22Rv1 (cell line): ENCODE measurements at regions not wholly inside any gene's neighbourhood (a gene's known extent, or its start where the extent isn't known, plus 50 kb on each side); places are given as distances from the start of the nearest gene placed in this dataset.
"Not testable (repeated sequence)": the region's sequence is repeated elsewhere in the genome, so short reads cannot be mapped to it uniquely, and the experiment has no call there.

Source experiments
- H3K27ac ChIP-seq: fragments of 450-650 bp; 2 replicates; pipeline ENCODE4 v1.5.1; 2017
- CTCF ChIP-seq: fragments of 450-650 bp; IDR thresholded peaks from 2 replicates; pipeline ENCODE4 v1.5.1; 2017; ENCODE audit warnings: mild to moderate bottlenecking
- ZFX ChIP-seq: fragments of 450-650 bp; IDR thresholded peaks from 2 replicates; pipeline ENCODE4 v1.6.1; 2017; ENCODE audit warnings: antibody characterized with exemption, borderline replicate concordance

- no peak overlapping the region for H3K27ac ChIP-seq
- TF ChIP-seq CTCF (no peak), ZFX (no peak)
Observed at GRCh38 chr20:50438986-50439407, 71.2 kb upstream of the PTPN1 start.

DNA sequence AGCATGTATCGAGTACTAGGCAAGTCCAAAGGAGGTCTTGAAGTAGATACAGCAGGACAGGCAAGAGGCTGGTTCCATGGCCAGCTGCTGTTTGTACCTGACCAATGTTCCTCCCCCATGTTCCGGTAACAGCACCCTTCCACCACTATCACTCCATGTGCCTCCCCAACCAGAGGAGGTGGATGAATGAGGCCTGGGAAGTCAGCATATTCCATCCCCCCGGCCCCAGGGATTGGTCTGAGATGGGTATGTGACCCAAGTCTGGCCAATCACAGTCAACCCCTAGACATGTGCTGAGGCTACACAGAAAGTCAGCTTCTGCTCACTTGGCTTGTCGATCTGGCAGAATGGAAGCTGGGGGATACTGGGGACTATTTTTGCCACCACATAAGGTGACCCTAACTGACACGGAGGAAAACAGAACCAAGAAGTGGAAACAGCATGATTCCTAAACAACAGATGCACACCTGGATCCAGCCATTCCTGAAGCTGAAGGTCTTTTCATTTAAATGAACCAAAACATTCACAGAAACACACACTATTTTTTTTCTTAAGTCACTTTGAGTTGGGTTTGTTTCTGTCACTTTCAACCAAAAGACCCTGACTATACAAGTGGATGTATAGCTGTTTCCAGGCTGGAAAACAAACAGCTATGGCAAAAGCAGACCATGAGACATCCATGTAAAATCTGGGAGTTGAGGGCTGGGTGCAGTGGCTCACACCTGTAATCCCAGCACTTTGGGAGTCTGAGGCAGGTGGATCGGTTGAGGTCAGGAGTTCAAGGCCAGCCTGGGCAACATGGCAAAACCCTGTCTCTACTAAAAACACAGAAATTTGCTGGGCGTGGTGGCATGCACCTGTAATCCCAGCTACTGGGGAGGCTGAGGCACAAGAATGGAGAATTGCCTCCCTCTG, 70.4 kb upstream of the PTPN1 start:
- H3K27ac ChIP-seq = no peak overlapping the region
- TF ChIP-seq CTCF (no peak), ZFX (no peak)

DNA sequence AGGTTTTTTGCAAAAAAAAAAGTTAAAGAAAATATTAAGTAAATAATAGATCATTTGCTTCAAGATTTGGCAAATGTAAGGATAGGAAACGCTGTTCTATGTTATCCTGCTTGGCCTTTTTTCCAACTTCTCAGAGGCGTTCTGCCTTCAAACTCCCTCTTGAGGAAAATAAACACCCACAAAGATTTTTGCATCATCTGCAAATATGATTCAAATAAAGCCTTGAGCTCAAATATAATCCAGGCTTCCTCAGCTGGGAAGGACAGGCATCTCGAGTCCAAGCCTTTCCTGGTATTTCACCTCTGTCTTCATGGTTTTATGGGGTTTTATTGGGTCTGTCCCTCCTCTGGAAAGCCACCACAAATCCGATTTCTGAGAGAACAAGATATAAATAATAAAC, 67.7 kb upstream of the PTPN1 start:
- no peak for TF ChIP-seq ZFX
- no peak overlapping the region for H3K27ac ChIP-seq

- no peak overlapping the region for H3K27ac ChIP-seq
- TF ChIP-seq ZFX (no peak), CTCF (no peak)
Observed at GRCh38 chr20:50445354-50446151, 64.6 kb upstream of the PTPN1 start.

DNA sequence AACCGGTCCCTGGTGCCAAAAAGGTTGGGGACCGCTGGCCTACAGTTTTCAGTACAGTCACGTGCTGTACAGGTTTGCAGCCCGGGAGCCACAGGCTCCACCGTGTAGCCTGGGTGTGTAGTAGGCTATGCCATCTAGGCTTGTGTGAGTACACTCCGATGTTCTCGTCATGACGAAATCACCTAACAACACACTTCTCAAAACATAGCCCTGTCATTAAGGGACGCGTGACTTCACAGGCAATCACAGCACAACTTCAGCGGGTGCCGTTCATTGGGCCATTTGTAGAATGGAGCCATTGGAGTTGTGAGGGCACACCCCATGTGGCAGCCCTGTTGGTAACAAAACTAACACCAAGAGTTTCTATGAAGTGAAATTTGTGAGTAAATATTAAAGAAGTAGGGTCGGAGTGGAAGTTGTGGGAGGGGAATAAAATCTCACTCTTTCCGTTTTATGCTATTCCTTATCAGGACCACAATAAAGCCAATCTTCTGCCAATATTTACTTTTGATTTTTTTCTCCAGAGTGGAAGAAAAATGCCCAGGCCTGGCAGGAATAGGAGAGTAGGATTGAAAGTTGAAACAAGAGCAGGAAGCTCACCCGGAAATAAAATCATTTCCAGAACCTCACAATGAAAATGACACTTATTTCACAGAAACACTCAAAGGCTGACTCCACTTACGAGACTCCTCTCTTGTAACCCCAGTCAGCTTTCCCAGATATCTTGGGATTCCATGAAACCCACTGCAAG, 63.7 kb upstream of the PTPN1 start:
- no peak overlapping the region for H3K27ac ChIP-seq
- TF ChIP-seq ZFX (no peak), CTCF (no peak)

DNA sequence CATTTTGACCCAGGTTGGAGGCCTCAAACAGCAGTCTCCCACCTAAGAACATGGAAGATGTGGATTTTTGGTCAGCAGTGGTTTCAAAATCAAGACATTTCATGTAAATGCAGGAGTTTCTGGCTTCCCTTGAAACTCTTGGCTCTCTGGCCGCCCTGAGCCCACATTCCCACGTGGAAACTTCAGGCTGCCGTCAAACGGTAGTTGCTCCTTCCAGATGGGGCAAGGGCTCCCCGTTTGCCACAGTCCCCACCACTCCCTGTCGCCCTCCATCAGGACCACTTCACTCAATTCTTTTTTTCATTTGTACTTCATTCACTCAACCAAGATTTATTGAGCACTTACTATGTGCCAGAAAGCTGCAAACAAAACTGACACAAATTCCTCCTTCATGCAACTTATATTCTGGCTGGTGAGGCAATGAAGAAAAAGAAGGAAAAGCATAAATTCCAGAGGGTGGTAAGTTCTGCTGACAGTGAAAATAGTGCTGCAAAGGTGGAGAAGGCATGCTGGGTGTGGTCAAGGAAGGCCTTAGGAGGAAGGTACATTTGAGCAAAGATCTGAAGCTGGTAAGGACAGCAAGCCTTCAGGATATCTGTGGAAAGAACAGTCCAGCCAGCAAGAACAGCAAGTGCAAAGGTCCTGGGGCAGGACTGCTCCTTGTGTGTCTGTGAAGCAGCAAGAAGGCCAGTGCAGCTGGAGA, 62.9 kb upstream of the PTPN1 start:
- TF ChIP-seq CTCF (no peak), ZFX (no peak)
- H3K27ac ChIP-seq = no peak overlapping the region

- TF ChIP-seq CTCF (no peak), ZFX (no peak)
- H3K27ac ChIP-seq = no peak overlapping the region
Observed at GRCh38 chr20:50447817-50448216, 62.4 kb upstream of the PTPN1 start.

DNA sequence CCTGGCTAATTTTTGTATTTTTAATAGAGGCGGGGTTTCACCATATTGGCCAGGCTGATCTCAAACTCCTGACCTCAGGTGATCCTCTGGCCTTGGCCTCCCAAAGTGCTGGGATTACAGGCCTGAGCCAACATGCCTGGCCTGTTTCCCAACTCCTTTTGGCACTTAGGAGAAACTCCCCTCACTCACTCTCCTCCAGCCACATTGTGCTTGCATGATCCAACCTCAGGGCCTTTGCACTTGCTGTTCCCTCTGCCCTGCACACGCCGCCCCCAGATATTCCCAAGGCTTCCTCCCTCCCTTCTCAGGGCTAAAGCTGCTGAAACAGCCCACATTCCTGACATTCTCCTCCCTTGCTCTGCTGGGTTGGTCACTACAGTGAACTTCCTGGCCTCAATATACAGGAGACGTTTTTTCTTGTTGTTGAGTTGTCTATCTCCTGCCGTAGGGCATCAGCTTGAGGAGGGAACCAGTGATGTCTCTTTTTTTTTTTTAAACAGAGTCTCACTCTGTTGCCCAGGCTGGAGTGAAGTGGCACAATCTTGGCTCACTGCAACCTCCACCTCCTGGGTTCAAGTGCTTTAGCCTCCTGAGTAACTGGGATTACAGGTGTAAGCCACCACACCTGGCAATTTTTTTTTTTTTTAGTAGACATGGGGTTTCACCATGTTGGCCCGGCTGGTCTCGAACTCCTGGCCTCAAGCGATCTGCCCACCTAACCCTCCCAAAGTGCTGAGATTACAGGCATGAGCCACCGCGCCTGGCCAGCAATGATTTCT, 61.4 kb upstream of the PTPN1 start:
- H3K27ac ChIP-seq = not testable (repeated sequence)
